PC-3 (cell line): ENCODE measurements at regions not wholly inside any gene's neighbourhood (a gene's known extent, or its start where the extent isn't known, plus 50 kb on each side); places are given as distances from the start of the nearest gene placed in this dataset.

Experiments
- ATAC-seq: fragments of 200-7000 bp; cut with Tn5 transposase; 2 replicates; pipeline ENCODE4 v1.9.1; 2020; ENCODE audit warnings: mild to moderate bottlenecking, moderate library complexity
- BruUV-seq: library from RNA; stranded (reverse); fragments of 400-500 nt; replicated peaks from 2 replicates; lab custom pipeline; 2021; lab: Mats Ljungman, UMichigan
- CTCF ChIA-PET: fragments of 300-600 bp; sonication (Branson Sonifier 250); formaldehyde crosslinking; loops from one replicate; lab custom pipeline; 2022; ENCODE audit warnings: antibody characterized with exemption; lab: Charles Lee
- POLR2A ChIA-PET: fragments of 300-600 bp; sonication (Branson Sonifier 250); formaldehyde crosslinking; loops from one replicate; lab custom pipeline; 2022; ENCODE audit warnings: antibody characterized with exemption; ENCODE audit not compliant: unreplicated experiment; lab: Charles Lee
- DNase-seq: peaks from one replicate; pipeline ENCODE4 v3.0.0-alpha.2; 2015
- H2AFZ ChIP-seq: fragments of 300-600 bp; sonication (generic); 2 replicates; pipeline ENCODE4 v1.6.0; 2016; ENCODE audit warnings: antibody characterized with exemption, low read length
- H3F3A ChIP-seq: fragments of 300-600 bp; sonication (generic); one replicate; pipeline ENCODE4 v1.6.0; 2017; ENCODE audit warnings: antibody characterized with exemption, low read length, control low read depth, mild to moderate bottlenecking; ENCODE audit not compliant: unreplicated experiment
- H3K27ac ChIP-seq: fragments of 300-600 bp; sonication (generic); 2 replicates; pipeline ENCODE4 v1.5.1; 2016; ENCODE audit warnings: mild to moderate bottlenecking, low read length
- H3K27me3 ChIP-seq: fragments of 300-600 bp; sonication (generic); 2 replicates; pipeline ENCODE4 v1.6.1; 2016; ENCODE audit warnings: low read length, mixed read lengths
- H3K36me3 ChIP-seq: fragments of 300-600 bp; sonication (generic); 2 replicates; pipeline ENCODE4 v1.6.1; 2016; ENCODE audit warnings: low read depth, mixed run types, low read length, mixed read lengths
- H3K4me1 ChIP-seq: fragments of 300-600 bp; sonication (generic); 2 replicates; pipeline ENCODE4 v1.5.1; 2016; ENCODE audit warnings: low read length; ENCODE audit not compliant: insufficient read depth
- H3K4me2 ChIP-seq: fragments of 300-600 bp; sonication (generic); 2 replicates; pipeline ENCODE4 v1.6.0; 2016; ENCODE audit warnings: low read length
- H3K4me3 ChIP-seq: fragments of 300-600 bp; sonication (generic); 2 replicates; pipeline ENCODE4 v1.5.1; 2016; ENCODE audit warnings: mild to moderate bottlenecking, low read length, mixed read lengths
- H3K79me2 ChIP-seq: fragments of 300-600 bp; sonication (generic); 2 replicates; pipeline ENCODE4 v1.6.1; 2017; ENCODE audit warnings: low read length, mixed read lengths
- H3K9ac ChIP-seq: fragments of 300-600 bp; sonication (generic); 2 replicates; pipeline ENCODE4 v1.6.0; 2016; ENCODE audit warnings: mild to moderate bottlenecking, low read length
- H3K9me2 ChIP-seq: fragments of 300-600 bp; sonication (generic); replicated peaks from 2 replicates; pipeline ENCODE4 v1.6.1; 2016; ENCODE audit warnings: mixed run types, low read length, mixed read lengths
- H3K9me3 ChIP-seq: fragments of 300-600 bp; sonication (generic); 2 replicates; pipeline ENCODE4 v1.6.1; 2016; ENCODE audit warnings: low read length, mixed read lengths
- H4K20me1 ChIP-seq: fragments of 300-600 bp; sonication (generic); 2 replicates; pipeline ENCODE4 v1.6.1; 2016; ENCODE audit warnings: low read length, mixed read lengths
- CTCF ChIP-seq: fragments of 300-600 bp; sonication (generic); conservative IDR thresholded peaks from 2 replicates; pipeline ENCODE4 v1.5.1; 2017; ENCODE audit warnings: antibody characterized with exemption, low read depth, mild to moderate bottlenecking, low read length
- EZH2 ChIP-seq: fragments of 300-600 bp; sonication (generic); IDR thresholded peaks from one replicate; pipeline ENCODE4 v1.6.1; 2017; ENCODE audit warnings: antibody characterized with exemption, mild to moderate bottlenecking, low read length; ENCODE audit not compliant: unreplicated experiment
- EZH2phosphoT487 ChIP-seq: fragments of 300-600 bp; sonication (generic); IDR thresholded peaks from 2 replicates; pipeline ENCODE4 v1.6.1; 2018; ENCODE audit warnings: mild to moderate bottlenecking, antibody characterized with exemption, low read length, borderline replicate concordance
- intact Hi-C: fragments of 100-400 bp; cut with micrococcal nuclease; formaldehyde crosslinking; loops from 2 replicates; pipeline ENCODE4 v1.9.0; 2023

- Histone ChIP-seq H2AFZ (no peak overlapping the region), H3K27me3 (no peaks in the 10 kb centered on the region), H3K9me2 (no peaks in the 10 kb centered on the region), H3K4me1 (no peaks in the 10 kb centered on the region), H3K36me3 (no peaks in the 10 kb centered on the region), H3K27ac (no peak overlapping the region), H3K4me3 (no peak overlapping the region), H3F3A (no peaks in the 10 kb centered on the region), H3K9me3 (no peaks in the 10 kb centered on the region), H3K79me2 (no peaks in the 10 kb centered on the region), H3K9ac (no peak overlapping the region), H4K20me1 (no peaks in the 10 kb centered on the region), H3K4me2 (no peak overlapping the region)
- TF ChIP-seq EZH2phosphoT487 = no peak
- TF ChIP-seq CTCF = no peak
- no peak for TF ChIP-seq EZH2
- ATAC-seq (no peak), DNase-seq (no peak)
- ChIA-PET POLR2A (no interaction called here), CTCF (no interaction called here)
- no TSS peak for BruUV-seq
- intact Hi-C loops = no loop called here
Measured at GRCh38 chr3:137219801-137220445, 262.1 kb downstream of the IL20RB start.

GRCh38 chr3:137222736-137223225 is 265.0 kb downstream of the IL20RB start:
- ChIA-PET CTCF (no interaction called here), POLR2A (no interaction called here)
- no peak for DNase-seq
- Histone ChIP-seq H3K9me3 (no peaks in the 10 kb centered on the region), H3K4me2 (no peak overlapping the region), H3K27me3 (no peaks in the 10 kb centered on the region), H3K36me3 (no peaks in the 10 kb centered on the region), H3K4me3 (no peak overlapping the region), H3K9ac (no peak overlapping the region), H3K79me2 (no peaks in the 10 kb centered on the region), H3K4me1 (no peaks in the 10 kb centered on the region), H3K27ac (no peak overlapping the region), H4K20me1 (no peaks in the 10 kb centered on the region), H3F3A (no peaks in the 10 kb centered on the region), H3K9me2 (no peaks in the 10 kb centered on the region), H2AFZ (no peak overlapping the region)
- no peak for TF ChIP-seq EZH2
- no peak for TF ChIP-seq CTCF
- no peak for TF ChIP-seq EZH2phosphoT487
- intact Hi-C loops = no loop called here
- no TSS peak for BruUV-seq
- no peak for ATAC-seq

- no peaks in the 10 kb centered on the region for H3K4me1 ChIP-seq
Measured at GRCh38 chr3:137224464-137224863, 266.7 kb downstream of the IL20RB start.

More at GRCh38 chr3:137224464-137224863, 266.7 kb downstream of the IL20RB start:
- Histone ChIP-seq H3K4me2 (no peak overlapping the region), H3K9ac (no peak overlapping the region), H3K27me3 (no peaks in the 10 kb centered on the region), H3K79me2 (no peaks in the 10 kb centered on the region), H3K27ac (no peak overlapping the region), H3K4me3 (no peak overlapping the region), H3F3A (no peaks in the 10 kb centered on the region), H3K9me2 (no peaks in the 10 kb centered on the region), H2AFZ (no peak overlapping the region), H3K36me3 (no peaks in the 10 kb centered on the region), H4K20me1 (no peaks in the 10 kb centered on the region), H3K9me3 (no peaks in the 10 kb centered on the region)
- ChIA-PET POLR2A (no interaction called here), CTCF (no interaction called here)
- DNase-seq (no peak), ATAC-seq (no peak)
- BruUV-seq = no TSS peak
- intact Hi-C loops = no loop called here
- no peak for TF ChIP-seq EZH2
- TF ChIP-seq CTCF = no peak
- no peak for TF ChIP-seq EZH2phosphoT487
